ENCODE measurements at regions not wholly inside any gene's neighbourhood (a gene's known extent, or its start where the extent isn't known, plus 50 kb on each side); places are given as distances from the start of the nearest gene placed in this dataset.

- TF ChIP-seq CTCF (IDR thresholded peaks at IDR 0.05) (no peak), POLR2A (IDR thresholded peaks at IDR 0.05) (no peak)
Measured at GRCh38 chr10:36647540-36647939, 477.9 kb upstream of the ANKRD30A start.
